ENCODE measurements at regions not wholly inside any gene's neighbourhood (a gene's known extent, or its start where the extent isn't known, plus 50 kb on each side); places are given as distances from the start of the nearest gene placed in this dataset.

GRCh38 chr2:185583058-185583816, 155.4 kb upstream of the FSIP2 start:
- no peak for FAIRE-seq
- ChIA-PET CTCF (ENCODE audit: low intra/inter-chr PET ratio) (no interaction called here), POLR2A (no interaction called here)
- Histone ChIP-seq H3K4me1 (replicated peaks in 1 of 2; ENCODE audit: control insufficient read depth in 2 of 2, insufficient read depth in 2 of 2, low read length in 2 of 2) (no peaks in the 10 kb centered on the region), H3K9ac (ENCODE audit: insufficient read depth in 1 of 2, low read depth in 2 of 2, low read length in 2 of 2) (no peak overlapping the region), H3K36me3 (ENCODE audit: control insufficient read depth, insufficient read depth, low read length) (no peaks in the 10 kb centered on the region), H3K27ac (ENCODE audit: extremely low read depth, low read depth, low read length) (no peak overlapping the region), H3K4me2 (ENCODE audit: insufficient read depth, low read length) (no peak overlapping the region), H3K79me2 (ENCODE audit: control insufficient read depth, insufficient read depth, low read length) (no peaks in the 10 kb centered on the region), H4K20me1 (replicated peaks; ENCODE audit: control insufficient read depth, insufficient read depth, low read length) (no peaks in the 10 kb centered on the region), H3K27me3 (ENCODE audit: control insufficient read depth in 2 of 2, insufficient read depth in 2 of 2, low read length in 2 of 2) (no peaks in the 10 kb centered on the region), H3K9me1 (ENCODE audit: control insufficient read depth, insufficient read depth, low read length) (no peaks in the 10 kb centered on the region), H2AFZ (ENCODE audit: low read depth, low read length) (no peak overlapping the region), H3K4me3 (no peak overlapping the region), H3K9me3 (replicated peaks; ENCODE audit: control insufficient read depth, insufficient read depth, low read depth, low read length) (no peaks in the 10 kb centered on the region)
- no peak for DNase-seq (ENCODE audit: extremely low read depth in 1 of 4, low spot score in 3 of 4)
- in situ Hi-C loops (cut with MboI) (no loop called here), intact Hi-C loops (cut with micrococcal nuclease) (no loop called here)
- 0% methylated on average over 2 of the region's 2 CpGs for WGBS (ENCODE audit: insufficient coverage, low coverage, missing lambda C conversion rate)
- TF ChIP-seq HIVEP1 (CRISPR knock-in tag; IDR thresholded peaks at IDR 0.05) (no peak), TBL1XR1 (IDR thresholded peaks at IDR 0.05; ENCODE audit: low read length in 2 of 2) (no peak), CREB5 (CRISPR knock-in tag; IDR thresholded peaks at IDR 0.05) (no peak), RNF2 (IDR thresholded peaks at IDR 0.05) (no peak), ZNF3 (CRISPR knock-in tag; IDR thresholded peaks at IDR 0.05) (no peak), GABPB2 (CRISPR knock-in tag; conservative IDR thresholded peaks at IDR 0.05) (no peak), TFAP4 (CRISPR knock-in tag; IDR thresholded peaks at IDR 0.05; ENCODE audit: borderline replicate concordance) (no peak), GATAD2A (IDR thresholded peaks at IDR 0.05) (no peak), CHD4 (IDR thresholded peaks at IDR 0.05; ENCODE audit: insufficient read depth, insufficient replicate concordance, low read depth, low read length, poor library complexity, severe bottlenecking) (no peak), ZNF639 (CRISPR knock-in tag; conservative IDR thresholded peaks at IDR 0.05 in 1 of 2, IDR thresholded peaks at IDR 0.05 in 1 of 2) (no peak), CREB3L1 (IDR thresholded peaks at IDR 0.05; ENCODE audit: borderline replicate concordance, low read depth) (no peak), RUNX1 (IDR thresholded peaks at IDR 0.05; ENCODE audit: low read depth) (no peak), ZNF143 (CRISPR knock-in tag; IDR thresholded peaks at IDR 0.05) (no peak), CAMTA2 (CRISPR knock-in tag; conservative IDR thresholded peaks at IDR 0.05) (no peak), TAF7 (tag; IDR thresholded peaks at IDR 0.05) (no peak), ZNF12 (CRISPR knock-in tag; IDR thresholded peaks at IDR 0.05) (no peak), MECOM (CRISPR knock-in tag; IDR thresholded peaks at IDR 0.05) (no peak), NCOA6 (IDR thresholded peaks at IDR 0.05) (no peak)
- BruUV-seq (replicated peaks) = no TSS peak
- ATAC-seq = no peak
